Liver (tissue), 8 donors: ENCODE measurements at regions not wholly inside any gene's neighbourhood (a gene's known extent, or its start where the extent isn't known, plus 50 kb on each side); places are given as distances from the start of the nearest gene placed in this dataset.

Experiments
- DNase-seq: peaks from one replicate; pipeline ENCODE4 v3.0.0-alpha.2; 2017; ENCODE audit warnings: low spot score
- H3K27ac ChIP-seq, 2 donors: one replicate each; pipeline ENCODE4 v1.7.0; 2013; ENCODE audit warnings: inconsistent platforms in 2 of 2, low read length in 2 of 2, control low read depth in 1 of 2, low read depth in 1 of 2, mild to moderate bottlenecking in 1 of 2
- H3K27me3 ChIP-seq, 4 donors: one replicate each; pipeline versions ENCODE4 v1.6.1 to v1.7.0; 2013; ENCODE audit warnings: low read length in 3 of 4, inconsistent platforms in 1 of 4, mild to moderate bottlenecking in 1 of 4, moderate library complexity in 1 of 4; ENCODE audit not compliant: control insufficient read depth in 4 of 4, insufficient read depth in 4 of 4
- H3K36me3 ChIP-seq, 4 donors: one replicate each; pipeline versions ENCODE4 v1.6.1 to v1.7.0; 2013; ENCODE audit warnings: low read length in 3 of 4, mild to moderate bottlenecking in 3 of 4, low read depth in 1 of 4, moderate library complexity in 1 of 4; ENCODE audit not compliant: control insufficient read depth in 4 of 4, insufficient read depth in 3 of 4
- H3K4me1 ChIP-seq, 4 donors: one replicate each; pipeline versions ENCODE4 v1.6.1 to v1.7.0; 2013; ENCODE audit warnings: low read length in 3 of 4, mild to moderate bottlenecking in 3 of 4, moderate library complexity in 1 of 4; ENCODE audit not compliant: control insufficient read depth in 4 of 4, insufficient read depth in 4 of 4
- H3K4me3 ChIP-seq, 3 donors: one replicate each; pipeline versions ENCODE4 v1.6.1 to v1.7.0; 2013; ENCODE audit warnings: low read length in 3 of 3, control low read depth in 1 of 3, low read depth in 1 of 3, mild to moderate bottlenecking in 1 of 3
- H3K9ac ChIP-seq, 2 donors: one replicate each; pipeline ENCODE4 v1.7.0; 2013; ENCODE audit warnings: low read length in 2 of 2, mild to moderate bottlenecking in 2 of 2, moderate library complexity in 2 of 2, control low read depth in 1 of 2, low read depth in 1 of 2
- H3K9me3 ChIP-seq, 4 donors: one replicate each; pipeline versions ENCODE4 v1.6.1 to v1.7.0; 2013; ENCODE audit warnings: low read length in 3 of 4; ENCODE audit not compliant: control insufficient read depth in 4 of 4
- CTCF ChIP-seq: fragments of 150-350 bp; IDR thresholded peaks from 2 replicates; pipeline ENCODE4 v1.5.1; 2017; ENCODE audit warnings: improper control_type of control experiment, low read depth, low read length; ENCODE audit not compliant: missing input control
- EGR1 ChIP-seq, 2 donors: IDR thresholded peaks; 2 replicates each; pipeline ENCODE4 v1.6.1; 2016 to 2018; ENCODE audit warnings: antibody characterized with exemption in 2 of 2, low read depth in 2 of 2
- FOXA2 ChIP-seq: IDR thresholded peaks from 2 replicates; pipeline ENCODE4 v1.6.1; 2016; ENCODE audit warnings: antibody characterized with exemption
- GABPA ChIP-seq, 2 donors: IDR thresholded peaks in 1 of 2; conservative IDR thresholded peaks in 1 of 2; 2 replicates each; pipeline ENCODE4 v1.6.1; 2016; ENCODE audit warnings: antibody characterized with exemption in 2 of 2, mild to moderate bottlenecking in 1 of 2, moderate library complexity in 1 of 2
- HNF4A ChIP-seq, 2 donors: conservative IDR thresholded peaks; 2 replicates each; pipeline ENCODE4 v1.6.1; 2016; ENCODE audit warnings: antibody characterized with exemption in 2 of 2, mild to moderate bottlenecking in 2 of 2
- HNF4G ChIP-seq: IDR thresholded peaks from 2 replicates; pipeline ENCODE4 v1.6.1; 2016; ENCODE audit warnings: antibody characterized with exemption
- JUND ChIP-seq, 2 donors: IDR thresholded peaks; 2 replicates each; pipeline ENCODE4 v1.6.1; 2016; ENCODE audit warnings: antibody characterized with exemption in 2 of 2
- MAX ChIP-seq: IDR thresholded peaks from 2 replicates; pipeline ENCODE4 v1.6.1; 2016; ENCODE audit warnings: antibody characterized with exemption
- NR2F2 ChIP-seq: IDR thresholded peaks from 2 replicates; pipeline ENCODE4 v1.6.1; 2016; ENCODE audit warnings: antibody characterized with exemption
- RAD21 ChIP-seq, 2 donors: IDR thresholded peaks; 2 replicates each; pipeline ENCODE4 v1.6.1; 2016; ENCODE audit warnings: antibody characterized with exemption in 2 of 2, mild to moderate bottlenecking in 2 of 2
- REST ChIP-seq: IDR thresholded peaks from 2 replicates; pipeline ENCODE4 v1.6.1; 2016; ENCODE audit warnings: antibody characterized with exemption, mild to moderate bottlenecking
- SP1 ChIP-seq: IDR thresholded peaks from 2 replicates; pipeline ENCODE4 v1.6.1; 2018; ENCODE audit warnings: antibody characterized with exemption, mild to moderate bottlenecking
- TAF1 ChIP-seq: conservative IDR thresholded peaks from 2 replicates; pipeline ENCODE4 v1.6.1; 2016; ENCODE audit warnings: antibody characterized with exemption, mild to moderate bottlenecking
- ZBTB33 ChIP-seq: IDR thresholded peaks from 2 replicates; pipeline ENCODE4 v1.6.1; 2016; ENCODE audit warnings: antibody characterized with exemption
- WGBS: extraction: QIAGEN DNeasy Blood & Tissue Kit; methylation state at CpG from one replicate; pipeline ENCODE4 v1.1.7; 2013; 5-methylcytosine and 5-hydroxymethylcytosine counted together
- donor health status: healthy.
- donor health status: healthy.
- donor health status: healthy.
- donor health status: healthy.
- donor health status: healthy.

- Histone ChIP-seq H3K27ac (no peak overlapping the region), H3K9ac (no peak overlapping the region), H3K36me3 (no peaks in the 10 kb centered on the region), H3K4me3 (no peak overlapping the region), H3K9me3 (no peaks in the 10 kb centered on the region), H3K4me1 (peaks cover 0 to 4% (median 0%) of the 10 kb centered on the region in 4 donors), H3K27me3 (no peaks in the 10 kb centered on the region)
- no peak for DNase-seq
- WGBS, result 89% methylated on average over 2 of the region's 2 CpGs
- TF ChIP-seq JUND (IDR thresholded peaks at IDR 0.05) (no peak), SP1 (no peak), RAD21 (IDR thresholded peaks at IDR 0.05) (no peak), HNF4G (no peak), TAF1 (no peak), FOXA2 (no peak), HNF4A (conservative IDR thresholded peaks at IDR 0.05) (no peak), CTCF (no peak)
These were observed 154.0 kb upstream of the CITED2 start for GRCh38 chr6:139528471-139528870.

- no peaks in the 10 kb centered on the region for H3K4me1 ChIP-seq
- no peak overlapping the region for H3K9ac ChIP-seq
- H3K9me3 ChIP-seq, result no peaks in the 10 kb centered on the region
- H3K27ac ChIP-seq, result no peak overlapping the region
- TF ChIP-seq HNF4G (no peak), MAX (no peak), HNF4A (conservative IDR thresholded peaks at IDR 0.05) (no peak), EGR1 (IDR thresholded peaks at IDR 0.05; ENCODE audit: low read depth in 2 of 2) (no peak), NR2F2 (no peak), GABPA (IDR thresholded peaks at IDR 0.05 in 1 of 2, conservative IDR thresholded peaks at IDR 0.05 in 1 of 2) (no peak), ZBTB33 (no peak), REST (no peak)
- H3K27me3 ChIP-seq, result no peaks in the 10 kb centered on the region
- no peak overlapping the region for H3K4me3 ChIP-seq
- H3K36me3 ChIP-seq, result no peaks in the 10 kb centered on the region
- WGBS, result 93% methylated on average over 2 of the region's 2 CpGs
- no peak for DNase-seq
These were observed 151.0 kb upstream of the CITED2 start for GRCh38 chr6:139525415-139525814.
